ENCODE measurements at regions not wholly inside any gene's neighbourhood (a gene's known extent, or its start where the extent isn't known, plus 50 kb on each side); places are given as distances from the start of the nearest gene placed in this dataset.

DNA sequence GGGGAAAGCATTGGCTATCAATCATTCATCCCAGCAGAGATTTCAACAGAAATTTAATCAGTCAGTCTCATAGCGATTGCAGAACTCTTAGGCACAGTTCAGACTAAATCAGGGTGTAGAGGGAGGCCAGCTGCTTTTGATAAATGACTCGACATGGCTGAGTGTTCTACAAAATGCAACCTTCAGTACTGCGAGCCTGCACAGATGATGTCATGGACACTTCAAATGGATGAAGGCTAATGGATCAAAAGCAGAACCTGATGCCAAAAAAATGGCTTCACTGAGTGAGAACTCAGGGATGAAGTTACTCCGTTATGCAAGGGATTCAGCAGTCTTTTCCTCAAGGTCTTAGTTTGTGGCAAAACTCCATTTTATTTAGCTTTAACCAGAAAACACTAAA lies 167.3 kb downstream of the DACT1 start (continued):
- TF ChIP-seq, protein P1, sequence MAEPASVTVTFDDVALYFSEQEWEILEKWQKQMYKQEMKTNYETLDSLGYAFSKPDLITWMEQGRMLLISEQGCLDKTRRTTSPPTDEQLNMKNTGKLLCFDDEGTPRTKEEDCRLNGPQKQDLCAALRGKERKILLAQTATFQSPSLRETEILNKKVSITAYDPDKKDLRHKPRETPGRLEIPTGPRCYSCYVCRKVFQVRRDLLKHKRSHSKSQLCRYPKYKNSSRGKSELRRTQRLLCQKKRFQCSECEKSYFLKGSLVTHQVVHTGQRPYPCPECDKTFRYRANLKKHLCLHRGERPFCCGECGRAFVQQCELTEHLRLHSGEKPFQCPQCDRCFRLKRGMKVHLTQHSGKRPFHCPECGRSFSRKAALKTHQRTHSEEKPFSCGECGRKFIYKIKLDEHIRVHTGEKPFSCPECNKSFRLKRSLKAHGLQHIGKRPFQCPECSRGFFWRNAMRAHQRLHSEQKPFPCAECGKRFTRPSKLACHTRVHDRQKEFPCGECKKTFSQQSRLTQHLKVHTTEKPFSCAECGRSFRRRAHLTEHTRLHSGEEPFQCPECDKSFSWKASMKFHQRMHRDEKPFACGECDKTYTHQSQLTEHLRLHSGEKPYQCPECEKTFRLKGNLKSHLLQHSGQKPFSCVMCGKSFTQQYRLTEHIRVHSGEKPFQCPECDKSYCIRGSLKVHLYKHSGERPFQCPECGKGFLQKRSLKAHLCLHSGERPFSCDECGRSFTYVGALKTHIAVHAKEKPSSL (CRISPR knock-in tag; conservative IDR thresholded peaks at IDR 0.05): no peak
- TF ChIP-seq E2F1 (CRISPR knock-in tag; IDR thresholded peaks at IDR 0.05): no peak
- TF ChIP-seq PRRX2 (CRISPR knock-in tag; IDR thresholded peaks at IDR 0.05): no peak
- no peak for TF ChIP-seq ESRRA (CRISPR knock-in tag; IDR thresholded peaks at IDR 0.05; ENCODE audit: borderline replicate concordance)
- TF ChIP-seq TEAD1 (CRISPR knock-in tag; IDR thresholded peaks at IDR 0.05): no peak
- TF ChIP-seq ZNF317 (CRISPR knock-in tag; IDR thresholded peaks at IDR 0.05; ENCODE audit: borderline replicate concordance, low read depth): no peak
- TF ChIP-seq SMAD3 (CRISPR knock-in tag; IDR thresholded peaks at IDR 0.05; ENCODE audit: borderline replicate concordance): no peak
- TF ChIP-seq, protein P2, sequence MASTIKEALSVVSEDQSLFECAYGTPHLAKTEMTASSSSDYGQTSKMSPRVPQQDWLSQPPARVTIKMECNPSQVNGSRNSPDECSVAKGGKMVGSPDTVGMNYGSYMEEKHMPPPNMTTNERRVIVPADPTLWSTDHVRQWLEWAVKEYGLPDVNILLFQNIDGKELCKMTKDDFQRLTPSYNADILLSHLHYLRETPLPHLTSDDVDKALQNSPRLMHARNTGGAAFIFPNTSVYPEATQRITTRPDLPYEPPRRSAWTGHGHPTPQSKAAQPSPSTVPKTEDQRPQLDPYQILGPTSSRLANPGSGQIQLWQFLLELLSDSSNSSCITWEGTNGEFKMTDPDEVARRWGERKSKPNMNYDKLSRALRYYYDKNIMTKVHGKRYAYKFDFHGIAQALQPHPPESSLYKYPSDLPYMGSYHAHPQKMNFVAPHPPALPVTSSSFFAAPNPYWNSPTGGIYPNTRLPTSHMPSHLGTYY (CRISPR knock-in tag; IDR thresholded peaks at IDR 0.05): no peak
- TF ChIP-seq, protein P3, sequence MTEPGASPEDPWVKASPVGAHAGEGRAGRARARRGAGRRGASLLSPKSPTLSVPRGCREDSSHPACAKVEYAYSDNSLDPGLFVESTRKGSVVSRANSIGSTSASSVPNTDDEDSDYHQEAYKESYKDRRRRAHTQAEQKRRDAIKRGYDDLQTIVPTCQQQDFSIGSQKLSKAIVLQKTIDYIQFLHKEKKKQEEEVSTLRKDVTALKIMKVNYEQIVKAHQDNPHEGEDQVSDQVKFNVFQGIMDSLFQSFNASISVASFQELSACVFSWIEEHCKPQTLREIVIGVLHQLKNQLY (CRISPR knock-in tag; IDR thresholded peaks at IDR 0.05): no peak
- TF ChIP-seq, protein P4, sequence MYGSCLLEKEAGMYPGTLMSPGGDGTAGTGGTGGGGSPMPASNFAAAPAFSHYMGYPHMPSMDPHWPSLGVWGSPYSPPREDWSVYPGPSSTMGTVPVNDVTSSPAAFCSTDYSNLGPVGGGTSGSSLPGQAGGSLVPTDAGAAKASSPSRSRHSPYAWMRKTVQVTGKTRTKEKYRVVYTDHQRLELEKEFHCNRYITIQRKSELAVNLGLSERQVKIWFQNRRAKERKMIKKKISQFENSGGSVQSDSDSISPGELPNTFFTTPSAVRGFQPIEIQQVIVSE (CRISPR knock-in tag; IDR thresholded peaks at IDR 0.05; ENCODE audit: borderline replicate concordance): no peak

DNA sequence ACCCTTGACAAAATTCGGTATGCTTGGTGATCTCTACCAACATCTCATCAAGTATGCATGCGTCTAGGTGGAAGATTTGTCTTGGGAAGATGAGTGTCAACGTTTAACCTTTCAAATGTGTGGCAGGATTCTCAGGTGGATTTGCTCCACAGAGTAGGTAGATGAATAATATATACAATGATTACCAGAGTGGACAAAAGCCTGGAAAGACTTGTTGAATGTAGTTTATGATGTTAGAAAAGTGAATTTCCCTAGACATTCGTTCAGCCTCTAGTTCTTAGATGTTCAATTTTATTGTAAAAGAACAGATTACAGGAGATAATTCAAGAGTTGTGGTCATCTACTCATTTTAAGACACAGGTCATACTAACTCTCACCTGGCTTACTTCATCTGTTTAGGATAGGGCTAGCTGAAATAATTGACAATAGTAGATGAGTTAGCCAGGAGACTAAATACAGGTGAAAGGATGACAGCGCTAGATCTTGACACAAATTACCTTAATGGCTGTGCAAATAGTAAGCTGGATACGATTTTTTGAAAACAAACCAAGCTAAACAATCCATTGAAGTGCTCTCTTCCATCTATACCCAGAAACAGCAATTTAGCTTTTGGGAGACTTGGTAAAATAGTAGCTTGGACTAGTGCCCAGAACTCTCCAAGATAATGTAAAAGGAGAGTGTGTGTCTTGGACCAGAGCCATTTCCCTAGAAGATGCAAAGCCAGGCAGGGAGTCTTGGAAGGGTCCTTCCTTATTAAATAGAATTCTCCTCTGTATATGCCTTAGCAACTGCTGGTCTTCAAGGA lies 168.0 kb downstream of the DACT1 start:
- Mint-ChIP-seq H3K27ac (no peak overlapping the region), H3K4me1 (no peaks in the 10 kb centered on the region), H3K9me3 (peaks cover 3% of the 10 kb centered on the region; the same call in 1 of the 2 replicates), H3K4me3 (no peak overlapping the region), H3K27me3 (ENCODE audit: low read depth) (no peaks in the 10 kb centered on the region), H3K36me3 (no peaks in the 10 kb centered on the region)
- ChIA-PET POLR2A (no interaction called here), CTCF (no interaction called here)
- ATAC-seq (no peak), DNase-seq (ENCODE audit: low spot score) (no peak)
- TF ChIP-seq ZSCAN18 (CRISPR knock-in tag; IDR thresholded peaks at IDR 0.05) (no peak), GRHL2 (CRISPR knock-in tag; IDR thresholded peaks at IDR 0.05; ENCODE audit: insufficient replicate concordance, severe bottlenecking) (no peak), HMGXB4 (CRISPR knock-in tag; IDR thresholded peaks at IDR 0.05) (no peak), SMAD3 (CRISPR knock-in tag; IDR thresholded peaks at IDR 0.05; ENCODE audit: borderline replicate concordance) (no peak), TCF7 (CRISPR knock-in tag; IDR thresholded peaks at IDR 0.05; ENCODE audit: low read depth) (no peak), USF1 (CRISPR knock-in tag; IDR thresholded peaks at IDR 0.05) (no peak), RELA (CRISPR knock-in tag; IDR thresholded peaks at IDR 0.05; ENCODE audit: borderline replicate concordance) (no peak), MXD4 (CRISPR knock-in tag; IDR thresholded peaks at IDR 0.05; ENCODE audit: borderline replicate concordance) (no peak), ESRRA (CRISPR knock-in tag; IDR thresholded peaks at IDR 0.05; ENCODE audit: borderline replicate concordance) (no peak), ELF4 (CRISPR knock-in tag; IDR thresholded peaks at IDR 0.05; ENCODE audit: low read depth) (no peak), FOXK1 (CRISPR knock-in tag; IDR thresholded peaks at IDR 0.05) (no peak)
- TF ChIP-seq, protein P5, sequence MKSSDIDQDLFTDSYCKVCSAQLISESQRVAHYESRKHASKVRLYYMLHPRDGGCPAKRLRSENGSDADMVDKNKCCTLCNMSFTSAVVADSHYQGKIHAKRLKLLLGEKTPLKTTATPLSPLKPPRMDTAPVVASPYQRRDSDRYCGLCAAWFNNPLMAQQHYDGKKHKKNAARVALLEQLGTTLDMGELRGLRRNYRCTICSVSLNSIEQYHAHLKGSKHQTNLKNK (CRISPR knock-in tag; IDR thresholded peaks at IDR 0.05): no peak
- TF ChIP-seq, protein P6, sequence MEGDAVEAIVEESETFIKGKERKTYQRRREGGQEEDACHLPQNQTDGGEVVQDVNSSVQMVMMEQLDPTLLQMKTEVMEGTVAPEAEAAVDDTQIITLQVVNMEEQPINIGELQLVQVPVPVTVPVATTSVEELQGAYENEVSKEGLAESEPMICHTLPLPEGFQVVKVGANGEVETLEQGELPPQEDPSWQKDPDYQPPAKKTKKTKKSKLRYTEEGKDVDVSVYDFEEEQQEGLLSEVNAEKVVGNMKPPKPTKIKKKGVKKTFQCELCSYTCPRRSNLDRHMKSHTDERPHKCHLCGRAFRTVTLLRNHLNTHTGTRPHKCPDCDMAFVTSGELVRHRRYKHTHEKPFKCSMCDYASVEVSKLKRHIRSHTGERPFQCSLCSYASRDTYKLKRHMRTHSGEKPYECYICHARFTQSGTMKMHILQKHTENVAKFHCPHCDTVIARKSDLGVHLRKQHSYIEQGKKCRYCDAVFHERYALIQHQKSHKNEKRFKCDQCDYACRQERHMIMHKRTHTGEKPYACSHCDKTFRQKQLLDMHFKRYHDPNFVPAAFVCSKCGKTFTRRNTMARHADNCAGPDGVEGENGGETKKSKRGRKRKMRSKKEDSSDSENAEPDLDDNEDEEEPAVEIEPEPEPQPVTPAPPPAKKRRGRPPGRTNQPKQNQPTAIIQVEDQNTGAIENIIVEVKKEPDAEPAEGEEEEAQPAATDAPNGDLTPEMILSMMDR (IDR thresholded peaks at IDR 0.05): no peak
